Vagina (tissue), 2 donors: ENCODE measurements at regions not wholly inside any gene's neighbourhood (a gene's known extent, or its start where the extent isn't known, plus 50 kb on each side); places are given as distances from the start of the nearest gene placed in this dataset.

ENCODE experiments used
- CTCF ChIP-seq, 3 experiments: fragments of 450-650 bp in 2 of 3; fragments of 200-600 bp in 1 of 3; sonication (generic) in 1 of 3; IDR thresholded peaks; one replicate each; pipeline ENCODE4 v1.5.1; 2017 to 2019; ENCODE audit warnings: antibody characterized with exemption in 3 of 3, mild to moderate bottlenecking in 2 of 3, moderate library complexity in 2 of 3
- POLR2A ChIP-seq, 2 donors: fragments of 450-650 bp; IDR thresholded peaks; one replicate each; pipeline ENCODE4 v1.6.1; 2017; ENCODE audit warnings: antibody characterized with exemption in 2 of 2, mild to moderate bottlenecking in 2 of 2, moderate library complexity in 2 of 2

- TF ChIP-seq CTCF (IDR thresholded peaks at IDR 0.05), result no peak
- TF ChIP-seq POLR2A (IDR thresholded peaks at IDR 0.05), result no peak
Measured at GRCh38 chr7:88456490-88456889, 149.8 kb upstream of the STEAP4 start.
